ENCODE measurements at regions not wholly inside any gene's neighbourhood (a gene's known extent, or its start where the extent isn't known, plus 50 kb on each side); places are given as distances from the start of the nearest gene placed in this dataset.

DNA sequence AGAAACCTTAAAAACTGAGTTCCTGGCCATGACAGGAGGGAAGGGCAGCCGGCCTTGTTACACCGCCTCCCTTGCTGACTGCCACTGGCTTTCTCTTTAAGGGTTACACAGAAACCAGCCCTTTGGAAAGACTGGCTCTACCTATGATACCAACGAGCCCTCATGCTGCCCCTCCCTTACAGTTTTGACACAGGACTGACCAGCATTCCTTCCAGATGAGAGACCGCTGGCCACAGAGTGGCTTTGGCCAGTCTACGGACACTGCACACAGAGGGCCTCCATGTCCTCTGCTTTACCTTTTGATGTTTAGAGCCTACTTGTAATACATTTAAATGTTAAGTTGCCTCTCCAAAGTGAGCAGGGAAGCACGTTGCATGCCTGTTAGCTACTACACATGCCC lies 243.2 kb upstream of the GMDS start:
- TF ChIP-seq GATA2 (IDR thresholded peaks at IDR 0.05; ENCODE audit: low read depth, low read length) (no peak), GATA3 (IDR thresholded peaks at IDR 0.05; ENCODE audit: low read depth, low read length) (no peak)
